Testis (tissue), 2 donors: ENCODE measurements at regions not wholly inside any gene's neighbourhood (a gene's known extent, or its start where the extent isn't known, plus 50 kb on each side); places are given as distances from the start of the nearest gene placed in this dataset.

Experiments used
- DNase-seq: peaks from one replicate; pipeline ENCODE4 v3.0.0-alpha.2; 2019
- H3K27ac ChIP-seq, 2 donors: fragments of 200-600 bp; sonication (generic); one replicate each; pipeline ENCODE4 v1.5.1; 2019
- H3K27me3 ChIP-seq: fragments of 200-600 bp; sonication (generic); one replicate; pipeline ENCODE4 v1.5.1; 2019
- H3K36me3 ChIP-seq: fragments of 200-600 bp; sonication (generic); one replicate; pipeline ENCODE4 v1.5.1; 2017; ENCODE audit warnings: low read depth; ENCODE audit errors: missing control alignments
- H3K4me1 ChIP-seq: fragments of 200-600 bp; sonication (generic); one replicate; pipeline ENCODE4 v1.5.1; 2019
- H3K4me3 ChIP-seq, 2 donors: fragments of 200-600 bp; sonication (generic); one replicate each; pipeline ENCODE4 v1.5.1; 2017 to 2019
- H3K9me3 ChIP-seq: fragments of 200-600 bp; sonication (generic); one replicate; pipeline ENCODE4 v1.5.1; 2017
- CTCF ChIP-seq, 3 experiments: fragments of 450-650 bp in 2 of 3; fragments of 200-600 bp in 1 of 3; sonication (generic) in 1 of 3; IDR thresholded peaks; one replicate each; pipeline ENCODE4 v1.5.1; 2016 to 2019; ENCODE audit warnings: antibody characterized with exemption in 3 of 3, mild to moderate bottlenecking in 2 of 3, moderate library complexity in 1 of 3
- POLR2A ChIP-seq: fragments of 450-650 bp; IDR thresholded peaks from one replicate; pipeline ENCODE4 v1.6.1; 2017; ENCODE audit warnings: antibody characterized with exemption, mild to moderate bottlenecking, moderate library complexity
- WGBS, 2 donors: methylation state at CpG; one replicate each; pipeline ENCODE4 v1.1.5; 2018; 5-methylcytosine and 5-hydroxymethylcytosine counted together
- intact Hi-C: fragments of 100-400 bp; cut with DNase I; formaldehyde crosslinking; loops from one replicate; pipeline ENCODE4 v1.15.1; 2023; ENCODE audit warnings: low total_unique reads

DNA sequence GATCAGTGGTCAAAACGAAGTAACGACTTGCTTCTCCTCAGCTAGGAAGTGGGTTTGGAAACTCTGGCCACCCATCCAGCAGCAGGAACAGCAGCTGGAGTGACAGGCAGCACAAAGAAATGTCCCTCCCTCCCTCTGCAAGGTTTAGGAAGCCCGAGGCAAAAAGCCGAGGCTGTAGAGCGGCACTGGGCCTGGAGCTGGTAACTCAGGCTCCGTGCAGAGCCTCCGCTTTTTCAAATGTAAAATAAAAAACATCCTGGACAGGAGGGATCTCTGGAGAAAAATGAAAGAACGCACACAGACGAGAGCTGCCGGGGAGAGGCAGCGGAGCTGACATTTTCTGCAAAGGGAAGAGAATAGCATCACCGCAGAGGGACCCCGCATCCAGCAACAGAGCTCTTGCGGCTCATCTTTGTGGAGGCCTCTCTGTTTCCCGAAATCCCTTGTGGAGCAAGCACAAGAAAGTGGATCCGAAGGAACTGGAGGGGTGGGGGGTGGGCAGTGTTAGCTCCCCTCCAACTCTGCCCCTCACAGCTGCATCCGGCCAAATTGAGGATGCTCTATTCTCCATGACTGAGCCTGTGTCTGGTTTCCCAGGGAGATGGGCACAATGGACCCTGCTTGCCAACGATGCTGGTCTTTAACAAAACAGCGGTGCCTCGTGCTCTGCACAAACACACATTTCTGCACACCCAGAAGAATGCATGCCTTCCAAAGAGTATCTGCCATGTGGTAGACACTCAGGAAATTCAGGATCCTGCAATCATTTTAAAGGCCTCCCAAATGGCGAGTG is 335.5 kb upstream of the ZFHX3 start:
- H3K4me1 ChIP-seq = no peaks in the 10 kb centered on the region
- 69 to 71% methylated on average over 21 of the region's 21 CpGs for WGBS, 2 donors
- H3K9me3 ChIP-seq = no peaks in the 10 kb centered on the region
- H3K4me3 ChIP-seq = no peak overlapping the region
- no peaks in the 10 kb centered on the region for H3K27me3 ChIP-seq
- no peak overlapping the region for H3K27ac ChIP-seq
- TF ChIP-seq POLR2A (no peak), CTCF (IDR thresholded peaks at IDR 0.05) (no peak)
- no peak for DNase-seq
- intact Hi-C loops = no loop called here
- no peaks in the 10 kb centered on the region for H3K36me3 ChIP-seq

DNA sequence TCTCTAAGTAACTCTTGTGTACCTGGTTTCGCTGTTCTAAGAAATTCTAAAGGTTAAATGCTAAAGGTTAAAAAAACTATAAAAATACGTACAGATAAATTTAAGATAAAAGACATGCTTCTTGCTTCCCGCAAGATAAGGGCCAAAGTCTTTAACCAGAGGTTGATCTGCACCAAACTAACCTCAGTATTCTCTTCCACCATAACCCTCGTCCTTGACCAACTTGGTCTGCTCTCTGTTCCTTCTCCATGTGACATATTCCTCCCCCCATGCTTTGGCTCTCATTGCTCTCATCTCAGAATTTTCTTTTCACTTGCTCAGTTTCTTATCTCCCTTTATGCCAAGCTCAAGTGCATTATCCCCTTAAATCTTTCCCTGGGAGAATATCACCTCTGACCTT is 330.5 kb upstream of the ZFHX3 start:
- no peaks in the 10 kb centered on the region for H3K9me3 ChIP-seq
- H3K4me1 ChIP-seq = no peaks in the 10 kb centered on the region
- TF ChIP-seq POLR2A = no peak
- TF ChIP-seq CTCF (IDR thresholded peaks at IDR 0.05) = no peak
- WGBS, 2 donors = 86 to 90% methylated on average over 4 of the region's 4 CpGs
- DNase-seq = no peak
- no peak overlapping the region for H3K27ac ChIP-seq
- no peaks in the 10 kb centered on the region for H3K36me3 ChIP-seq
- intact Hi-C loops = no loop called here
- H3K4me3 ChIP-seq = no peak overlapping the region
- no peaks in the 10 kb centered on the region for H3K27me3 ChIP-seq

- WGBS, 2 donors = 94 to 97% methylated on average over 9 of the region's 9 CpGs
- Histone ChIP-seq H3K4me3 (no peak overlapping the region), H3K27ac (no peak overlapping the region), H3K27me3 (no peaks in the 10 kb centered on the region), H3K4me1 (peaks cover 5% of the 10 kb centered on the region), H3K9me3 (no peaks in the 10 kb centered on the region), H3K36me3 (no peaks in the 10 kb centered on the region)
- TF ChIP-seq CTCF (IDR thresholded peaks at IDR 0.05) = no peak
- TF ChIP-seq POLR2A = no peak
- intact Hi-C loops = no loop called here
- DNase-seq = no peak
These were observed 323.8 kb upstream of the ZFHX3 start for GRCh38 chr16:73371584-73372319.

DNA sequence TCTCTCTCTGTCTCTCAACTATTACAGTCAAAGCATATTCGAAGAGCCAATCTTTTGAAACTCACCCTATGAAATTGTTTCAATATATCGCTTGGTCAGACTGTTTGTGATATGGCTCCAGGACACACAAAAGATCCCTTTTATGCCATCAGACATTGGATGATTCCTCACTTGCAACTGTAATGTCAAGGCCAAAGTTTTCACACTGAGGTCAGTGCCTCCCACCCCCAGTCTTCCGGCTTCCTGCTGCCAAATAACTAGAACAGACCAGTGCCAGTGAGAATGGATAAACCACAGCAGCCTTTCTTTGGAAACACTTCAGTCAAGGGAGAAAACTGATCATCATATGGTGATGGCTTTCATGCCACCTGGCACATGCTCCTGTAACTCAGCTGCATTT is 321.9 kb upstream of the ZFHX3 start:
- intact Hi-C loops = no loop called here
- 43 to 44% methylated on average over 3 of the region's 3 CpGs for WGBS, 2 donors
- peaks cover 9% of the 10 kb centered on the region for H3K4me1 ChIP-seq

More for the DNA sequence above, 321.9 kb upstream of the ZFHX3 start:
- TF ChIP-seq POLR2A (no peak), CTCF (IDR thresholded peaks at IDR 0.05) (no peak)
- peak; percentile 86 for DNase-seq
- Histone ChIP-seq H3K4me3 (no peak overlapping the region), H3K36me3 (no peaks in the 10 kb centered on the region), H3K9me3 (no peaks in the 10 kb centered on the region), H3K27ac (no peak overlapping the region), H3K27me3 (no peaks in the 10 kb centered on the region)
